ENCODE measurements at regions not wholly inside any gene's neighbourhood (a gene's known extent, or its start where the extent isn't known, plus 50 kb on each side); places are given as distances from the start of the nearest gene placed in this dataset.

DNA sequence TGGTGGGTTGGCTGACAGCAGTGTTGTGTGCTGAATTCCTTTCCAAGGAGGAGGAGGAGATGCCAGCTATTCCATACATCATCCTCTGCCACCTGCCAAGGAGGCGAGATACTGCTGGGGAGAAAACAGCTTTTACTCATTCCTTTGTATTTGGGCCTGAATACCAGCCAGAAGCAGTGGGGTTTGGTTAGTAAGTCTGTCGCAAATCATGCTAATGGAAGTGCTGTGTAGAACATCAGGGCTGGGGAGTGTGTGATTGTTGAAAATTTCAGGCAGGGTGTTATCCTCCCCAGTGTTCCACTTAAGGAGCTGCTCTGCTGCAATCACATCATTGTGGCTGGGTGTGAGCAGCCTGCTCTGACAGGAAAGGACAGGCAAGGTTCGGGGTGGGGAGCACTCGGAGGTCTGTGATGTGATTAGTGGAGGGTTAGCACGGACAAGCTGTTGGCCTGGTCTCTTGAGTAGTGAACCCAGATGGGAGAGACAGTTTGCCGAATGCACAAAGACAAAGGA lies 128.2 kb upstream of the DLX2 start:
- DNase-seq (ENCODE audit: low read depth) = no peak
- H3K4me3 ChIP-seq (ENCODE audit: low read depth, low read length) = no peak overlapping the region
- TF ChIP-seq CTCF (IDR thresholded peaks at IDR 0.05; ENCODE audit: low read depth, low read length, missing control alignments) = no peak
- in situ Hi-C loops (cut with HindIII; ENCODE audit: low sequenced_read_pairs) = no loop called here

GRCh38 chr2:172231508-172231907 lies 128.8 kb upstream of the DLX2 start:
- in situ Hi-C loops (cut with HindIII; ENCODE audit: low sequenced_read_pairs) = no loop called here
- no peak for DNase-seq (ENCODE audit: low read depth)
- no peak for TF ChIP-seq CTCF (IDR thresholded peaks at IDR 0.05; ENCODE audit: low read depth, low read length, missing control alignments)
- H3K4me3 ChIP-seq (ENCODE audit: low read depth, low read length) = no peak overlapping the region

DNA sequence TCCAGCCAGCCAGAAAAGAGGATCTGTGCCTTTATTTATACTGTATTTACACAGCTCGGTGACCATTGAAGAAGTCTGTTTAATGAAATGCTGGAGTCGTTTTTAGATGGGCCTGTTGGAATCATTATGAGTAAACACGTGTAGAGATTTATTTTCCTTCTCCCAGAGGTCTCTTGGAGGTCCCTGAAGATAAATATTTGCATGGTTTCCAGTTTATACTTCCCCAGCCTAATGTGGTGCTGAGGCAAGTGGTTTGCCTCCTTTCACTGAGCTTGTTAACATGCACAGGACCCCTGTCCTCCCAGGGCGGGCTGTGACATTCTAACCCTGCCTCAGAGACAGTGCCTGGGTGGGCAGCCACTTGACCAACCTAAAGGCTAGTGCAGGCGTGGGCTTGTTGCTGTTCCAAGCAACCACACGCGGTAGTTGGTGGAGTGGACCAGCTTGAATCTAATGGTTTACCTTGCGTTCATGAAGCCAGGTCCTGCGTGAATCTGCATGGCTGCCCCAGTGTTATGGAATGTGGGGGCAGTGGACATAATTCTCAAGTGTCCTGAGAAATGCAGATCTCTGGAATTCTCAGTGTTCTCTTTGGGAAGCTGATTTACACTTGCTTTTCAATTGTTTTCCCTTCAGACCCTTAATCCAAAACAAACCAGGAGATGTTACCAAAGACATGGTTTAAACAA lies 130.2 kb upstream of the DLX2 start:
- in situ Hi-C loops (cut with HindIII; ENCODE audit: low sequenced_read_pairs) = no loop called here

GRCh38 chr2:172233987-172234715 lies 131.5 kb upstream of the DLX2 start:
- H3K4me3 ChIP-seq (ENCODE audit: low read depth, low read length) = peak overlapping the region; percentile 44
- in situ Hi-C loops (cut with HindIII; ENCODE audit: low sequenced_read_pairs) = no loop called here
- no peak for DNase-seq (ENCODE audit: low read depth)
- TF ChIP-seq CTCF (IDR thresholded peaks at IDR 0.05; ENCODE audit: low read depth, low read length, missing control alignments) = no peak

More for the DNA sequence above, 130.2 kb upstream of the DLX2 start:
- TF ChIP-seq CTCF (IDR thresholded peaks at IDR 0.05; ENCODE audit: low read depth, low read length, missing control alignments) = no peak
- H3K4me3 ChIP-seq (ENCODE audit: low read depth, low read length) = no peak overlapping the region
- DNase-seq (ENCODE audit: low read depth) = no peak

- peak overlapping the region; percentile 44 for H3K4me3 ChIP-seq (ENCODE audit: low read depth, low read length)
- TF ChIP-seq CTCF (IDR thresholded peaks at IDR 0.05; ENCODE audit: low read depth, low read length, missing control alignments) = no peak
- DNase-seq (ENCODE audit: low read depth) = no peak
- in situ Hi-C loops (cut with HindIII; ENCODE audit: low sequenced_read_pairs) = no loop called here
Measured at GRCh38 chr2:172234716-172235691, 132.3 kb upstream of the DLX2 start.

All from astrocyte of the cerebellum (primary cell).